ENCODE measurements at regions not wholly inside any gene's neighbourhood (a gene's known extent, or its start where the extent isn't known, plus 50 kb on each side); places are given as distances from the start of the nearest gene placed in this dataset.

GRCh38 chr20:56788671-56789610 lies 159.8 kb downstream of the TFAP2C start:
- TSS peak; percentile 80 for BruUV-seq (replicated peaks)
- peak; percentile 63 for ATAC-seq
- no peak for TF ChIP-seq SP1 (IDR thresholded peaks at IDR 0.05; ENCODE audit: low read depth)
- no peak for TF ChIP-seq SRF (IDR thresholded peaks at IDR 0.05; ENCODE audit: low read depth)
- TF ChIP-seq SIN3A (IDR thresholded peaks at IDR 0.05; ENCODE audit: low read depth) = no peak
- TF ChIP-seq ZFX (IDR thresholded peaks at IDR 0.05) = 0 out of 2 replicates have a peak, but pooled peaks have one; percentile 27
- TF ChIP-seq EGR1 (IDR thresholded peaks at IDR 0.05; ENCODE audit: low read depth) = no peak
- H3K27ac ChIP-seq (ENCODE audit: low read depth, low read length) = peak overlapping the region; percentile 68
- H3K36me3 ChIP-seq (ENCODE audit: control insufficient read depth in 1 of 2, insufficient read depth in 2 of 2, low read length in 2 of 2) = no peaks in the 10 kb centered on the region
- H3K4me1 ChIP-seq (ENCODE audit: control insufficient read depth in 1 of 2, insufficient read depth in 2 of 2, low read length in 2 of 2) = peaks cover 35 to 42% of the 10 kb centered on the region in 2 experiments
- H2AFZ ChIP-seq (ENCODE audit: low read depth, low read length, poor library complexity, severe bottlenecking) = no peak overlapping the region
- RAD21 ChIA-PET (ENCODE audit: low non-redundant PET in 1 of 2, low total read pairs in 2 of 2, uncharacterized antibody in 2 of 2, unreplicated experiment in 2 of 2) = no interaction called here
- H3K4me3 ChIP-seq (replicated peaks in 1 of 2; ENCODE audit: low read depth in 1 of 2, low read length in 2 of 2) = peak overlapping the region in 1 of 2 experiments; percentile 38; a peak in 1 of 4 replicates
- H3K4me2 ChIP-seq (ENCODE audit: low read length) = peak overlapping the region; percentile 73
- no peaks in the 10 kb centered on the region for H3K79me2 ChIP-seq (ENCODE audit: insufficient read depth, low read length)
- no peaks in the 10 kb centered on the region for H3K9me3 ChIP-seq (ENCODE audit: control insufficient read depth in 1 of 2, insufficient read depth in 1 of 2, low read depth in 1 of 2, low read length in 2 of 2)
- H3K9ac ChIP-seq (ENCODE audit: low read length) = peak overlapping the region; percentile 56
- no peaks in the 10 kb centered on the region for H3K9me2 ChIP-seq (ENCODE audit: insufficient read depth)
- H3K27me3 ChIP-seq (ENCODE audit: insufficient read depth, low read length) = no peaks in the 10 kb centered on the region
- CTCF ChIA-PET = no interaction called here
- intact Hi-C loops (cut with micrococcal nuclease) = loop anchor here (5.0 kb wide), 2 partner anchors 162 to 182 kb away; partner anchors contain the start of gene TFAP2C
- POLR2A ChIA-PET = no interaction called here
- no peaks in the 10 kb centered on the region for H4K20me1 ChIP-seq (ENCODE audit: insufficient read depth)
- DNase-seq (ENCODE audit: low read depth, low spot score) = no peak

- Histone ChIP-seq H3K4me3 (replicated peaks in 1 of 2; ENCODE audit: low read depth in 1 of 2, low read length in 2 of 2) (no peak overlapping the region), H3K9ac (ENCODE audit: low read length) (no peak overlapping the region), H3K9me3 (ENCODE audit: control insufficient read depth in 1 of 2, insufficient read depth in 1 of 2, low read depth in 1 of 2, low read length in 2 of 2) (no peaks in the 10 kb centered on the region), H3K79me2 (ENCODE audit: insufficient read depth, low read length) (no peaks in the 10 kb centered on the region), H3K9me2 (ENCODE audit: insufficient read depth) (no peaks in the 10 kb centered on the region), H4K20me1 (ENCODE audit: insufficient read depth) (no peaks in the 10 kb centered on the region), H2AFZ (ENCODE audit: low read depth, low read length, poor library complexity, severe bottlenecking) (no peak overlapping the region), H3K27ac (ENCODE audit: low read depth, low read length) (no peak overlapping the region), H3K4me1 (ENCODE audit: control insufficient read depth in 1 of 2, insufficient read depth in 2 of 2, low read length in 2 of 2) (peaks cover 5 to 12% of the 10 kb centered on the region in 2 experiments; a peak in 3 of 4 replicates), H3K27me3 (ENCODE audit: insufficient read depth, low read length) (no peaks in the 10 kb centered on the region), H3K4me2 (ENCODE audit: low read length) (no peak overlapping the region), H3K36me3 (ENCODE audit: control insufficient read depth in 1 of 2, insufficient read depth in 2 of 2, low read length in 2 of 2) (no peaks in the 10 kb centered on the region)
- POLR2A ChIA-PET = no interaction called here
- ATAC-seq = no peak
- BruUV-seq (replicated peaks) = no TSS peak
- intact Hi-C loops (cut with micrococcal nuclease) = no loop called here
- RAD21 ChIA-PET (ENCODE audit: low non-redundant PET in 1 of 2, low total read pairs in 2 of 2, uncharacterized antibody in 2 of 2, unreplicated experiment in 2 of 2) = no interaction called here
- CTCF ChIA-PET = no interaction called here
- TF ChIP-seq EZH2 (IDR thresholded peaks at IDR 0.05) (no peak), POLR2AphosphoS5 (IDR thresholded peaks at IDR 0.05; ENCODE audit: low read depth, low read length) (no peak), CBX3 (IDR thresholded peaks at IDR 0.05; ENCODE audit: low read depth) (no peak), CEBPB (IDR thresholded peaks at IDR 0.05; ENCODE audit: low read depth) (no peak), MAX (IDR thresholded peaks at IDR 0.05) (no peak), ATF3 (IDR thresholded peaks at IDR 0.05) (no peak), JUND (IDR thresholded peaks at IDR 0.05) (no peak), SP1 (IDR thresholded peaks at IDR 0.05; ENCODE audit: low read depth) (no peak), SRF (IDR thresholded peaks at IDR 0.05; ENCODE audit: low read depth) (no peak), YY1 (IDR thresholded peaks at IDR 0.05; ENCODE audit: extremely low read depth, insufficient replicate concordance, low read depth, low read length) (no peak), ZFX (IDR thresholded peaks at IDR 0.05) (no peak), CTCF (IDR thresholded peaks at IDR 0.05 in 2 of 3, conservative IDR thresholded peaks at IDR 0.05 in 1 of 3; ENCODE audit: borderline replicate concordance in 1 of 3, insufficient read depth in 1 of 3, low read depth in 2 of 3, low read length in 2 of 3) (no peak), RAD21 (IDR thresholded peaks at IDR 0.05; ENCODE audit: low read depth) (no peak)
- no peak for DNase-seq (ENCODE audit: low read depth, low spot score)
Measured at GRCh38 chr20:56793916-56794315, 164.8 kb downstream of the TFAP2C start.
